A673 (cell line): ENCODE measurements at regions not wholly inside any gene's neighbourhood (a gene's known extent, or its start where the extent isn't known, plus 50 kb on each side); places are given as distances from the start of the nearest gene placed in this dataset.

Experiments used
- EZH2 ChIP-seq: fragments of 200-600 bp; sonication (generic); IDR thresholded peaks from 2 replicates; pipeline ENCODE4 v1.6.1; 2017; ENCODE audit warnings: borderline replicate concordance, low read depth, mild to moderate bottlenecking, mixed read lengths, antibody characterized with exemption, low read length; ENCODE audit not compliant: poor library complexity, severe bottlenecking
- TF ChIP-seq, protein P1 (sequence below): fragments of 300-800, 200-600 bp; sonication (generic); conservative IDR thresholded peaks from 2 replicates; pipeline ENCODE4 v1.5.1; 2017; ENCODE audit warnings: low read depth, mild to moderate bottlenecking, antibody characterized with exemption, low read length, moderate library complexity, mixed read lengths

DNA sequence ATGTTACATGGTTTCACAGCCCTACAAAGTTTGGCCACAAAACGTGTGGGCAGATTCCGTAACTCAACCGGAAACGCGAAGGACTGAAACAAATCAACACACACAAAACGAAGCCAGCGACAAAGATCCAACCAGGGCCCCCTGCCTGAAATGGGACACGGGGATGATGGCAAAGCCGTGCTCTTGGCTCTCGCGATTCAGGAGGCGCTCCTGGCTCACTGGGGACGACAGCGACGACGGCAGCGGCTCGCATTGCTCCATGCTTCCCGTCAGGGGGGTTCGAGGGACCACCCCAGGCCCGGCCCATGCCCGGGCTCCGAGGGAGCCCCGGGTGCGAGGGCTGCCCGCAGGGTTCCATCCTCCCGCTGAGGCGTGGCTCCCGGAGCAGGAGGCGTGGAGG lies 4786.8 kb upstream of the OR11H1 start:
- TF ChIP-seq, protein P1, sequence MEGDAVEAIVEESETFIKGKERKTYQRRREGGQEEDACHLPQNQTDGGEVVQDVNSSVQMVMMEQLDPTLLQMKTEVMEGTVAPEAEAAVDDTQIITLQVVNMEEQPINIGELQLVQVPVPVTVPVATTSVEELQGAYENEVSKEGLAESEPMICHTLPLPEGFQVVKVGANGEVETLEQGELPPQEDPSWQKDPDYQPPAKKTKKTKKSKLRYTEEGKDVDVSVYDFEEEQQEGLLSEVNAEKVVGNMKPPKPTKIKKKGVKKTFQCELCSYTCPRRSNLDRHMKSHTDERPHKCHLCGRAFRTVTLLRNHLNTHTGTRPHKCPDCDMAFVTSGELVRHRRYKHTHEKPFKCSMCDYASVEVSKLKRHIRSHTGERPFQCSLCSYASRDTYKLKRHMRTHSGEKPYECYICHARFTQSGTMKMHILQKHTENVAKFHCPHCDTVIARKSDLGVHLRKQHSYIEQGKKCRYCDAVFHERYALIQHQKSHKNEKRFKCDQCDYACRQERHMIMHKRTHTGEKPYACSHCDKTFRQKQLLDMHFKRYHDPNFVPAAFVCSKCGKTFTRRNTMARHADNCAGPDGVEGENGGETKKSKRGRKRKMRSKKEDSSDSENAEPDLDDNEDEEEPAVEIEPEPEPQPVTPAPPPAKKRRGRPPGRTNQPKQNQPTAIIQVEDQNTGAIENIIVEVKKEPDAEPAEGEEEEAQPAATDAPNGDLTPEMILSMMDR = no peak
- TF ChIP-seq EZH2 = no peak
